ENCODE measurements at regions not wholly inside any gene's neighbourhood (a gene's known extent, or its start where the extent isn't known, plus 50 kb on each side); places are given as distances from the start of the nearest gene placed in this dataset.

DNA sequence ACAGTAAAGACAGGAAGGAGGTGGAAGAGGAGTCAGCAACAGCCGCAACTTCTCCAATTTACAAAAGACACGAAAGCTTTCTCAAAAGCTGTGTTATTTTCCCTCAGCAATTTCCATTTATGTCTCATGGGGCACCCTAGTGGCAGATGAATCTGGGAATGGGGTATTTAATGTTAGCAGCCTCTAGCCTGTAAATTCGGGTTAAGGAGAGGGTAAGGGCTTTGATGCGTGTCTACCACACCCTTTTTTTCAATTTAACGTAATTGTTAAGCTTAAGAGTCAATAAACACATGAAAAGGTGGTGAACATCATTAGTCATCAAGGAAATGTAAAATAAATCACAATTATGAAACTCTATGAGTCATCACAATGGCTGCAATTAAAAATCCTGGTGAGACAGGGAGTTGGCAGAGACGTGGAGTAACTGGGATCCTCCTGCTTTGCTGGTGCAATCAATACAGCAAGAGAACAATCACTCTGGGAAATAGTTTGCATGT, 986.4 kb downstream of the AACS start:
- Histone ChIP-seq H3K27me3 (ENCODE audit: insufficient read depth, low read depth, severe bottlenecking) (peaks cover 15% of the 10 kb centered on the region), H3K4me3 (ENCODE audit: low read depth, low read length) (no peak overlapping the region), H3K27ac (no peak overlapping the region), H3K36me3 (no peaks in the 10 kb centered on the region), H3K9me3 (ENCODE audit: severe bottlenecking) (no peaks in the 10 kb centered on the region)
- TF ChIP-seq, protein P1, sequence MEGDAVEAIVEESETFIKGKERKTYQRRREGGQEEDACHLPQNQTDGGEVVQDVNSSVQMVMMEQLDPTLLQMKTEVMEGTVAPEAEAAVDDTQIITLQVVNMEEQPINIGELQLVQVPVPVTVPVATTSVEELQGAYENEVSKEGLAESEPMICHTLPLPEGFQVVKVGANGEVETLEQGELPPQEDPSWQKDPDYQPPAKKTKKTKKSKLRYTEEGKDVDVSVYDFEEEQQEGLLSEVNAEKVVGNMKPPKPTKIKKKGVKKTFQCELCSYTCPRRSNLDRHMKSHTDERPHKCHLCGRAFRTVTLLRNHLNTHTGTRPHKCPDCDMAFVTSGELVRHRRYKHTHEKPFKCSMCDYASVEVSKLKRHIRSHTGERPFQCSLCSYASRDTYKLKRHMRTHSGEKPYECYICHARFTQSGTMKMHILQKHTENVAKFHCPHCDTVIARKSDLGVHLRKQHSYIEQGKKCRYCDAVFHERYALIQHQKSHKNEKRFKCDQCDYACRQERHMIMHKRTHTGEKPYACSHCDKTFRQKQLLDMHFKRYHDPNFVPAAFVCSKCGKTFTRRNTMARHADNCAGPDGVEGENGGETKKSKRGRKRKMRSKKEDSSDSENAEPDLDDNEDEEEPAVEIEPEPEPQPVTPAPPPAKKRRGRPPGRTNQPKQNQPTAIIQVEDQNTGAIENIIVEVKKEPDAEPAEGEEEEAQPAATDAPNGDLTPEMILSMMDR (IDR thresholded peaks at IDR 0.05; ENCODE audit: low read depth, low read length), result no peak
- DNase-seq, result no peak

DNA sequence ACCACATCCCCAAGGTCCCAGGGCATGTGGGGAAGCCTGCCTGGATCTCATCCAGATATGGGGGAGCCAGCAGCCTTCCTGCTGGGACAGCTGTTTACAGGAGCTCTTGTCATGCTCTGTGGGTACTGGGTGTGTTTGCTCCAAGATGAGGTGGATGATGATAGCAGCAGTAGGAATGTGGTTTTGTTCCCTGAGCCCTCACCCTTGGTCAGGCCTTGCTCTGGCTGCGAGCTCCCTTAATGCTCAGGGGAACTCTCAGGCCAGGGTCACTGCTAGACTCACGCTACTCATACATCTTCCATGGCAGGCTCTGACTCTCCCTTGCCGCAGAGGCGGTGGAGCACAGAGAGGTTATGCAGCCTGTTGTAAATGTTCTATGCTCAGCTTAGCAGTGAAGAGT, 990.3 kb downstream of the AACS start:
- TF ChIP-seq, protein P1 (IDR thresholded peaks at IDR 0.05; ENCODE audit: low read depth, low read length), result no peak
- Histone ChIP-seq H3K27me3 (ENCODE audit: insufficient read depth, low read depth, severe bottlenecking) (peaks cover 17% of the 10 kb centered on the region), H3K9me3 (ENCODE audit: severe bottlenecking) (no peaks in the 10 kb centered on the region), H3K4me3 (ENCODE audit: low read depth, low read length) (no peak overlapping the region), H3K36me3 (no peaks in the 10 kb centered on the region), H3K27ac (no peak overlapping the region)
- no peak for DNase-seq

DNA sequence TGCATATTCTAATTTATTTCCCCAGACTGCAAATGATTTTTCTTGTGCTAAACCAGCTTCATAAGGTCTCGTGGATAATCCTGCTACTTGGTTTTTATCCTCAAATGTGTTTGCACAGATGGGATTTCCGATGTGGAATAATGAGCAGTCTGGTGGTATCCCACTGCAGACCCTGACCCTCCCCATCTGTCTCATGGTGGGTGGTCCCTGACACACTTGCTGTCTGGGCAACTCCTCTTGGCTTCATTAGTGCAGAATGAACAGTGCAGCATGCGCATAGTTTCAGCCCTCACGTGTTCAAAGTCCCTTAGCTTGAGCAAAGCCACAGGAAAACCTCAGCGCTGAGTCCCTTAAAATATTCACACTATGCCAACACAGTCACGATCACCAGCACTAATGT, 996.5 kb downstream of the AACS start:
- Histone ChIP-seq H3K4me3 (ENCODE audit: low read depth, low read length) (no peak overlapping the region), H3K36me3 (no peaks in the 10 kb centered on the region), H3K27ac (no peak overlapping the region), H3K9me3 (ENCODE audit: severe bottlenecking) (no peaks in the 10 kb centered on the region), H3K27me3 (ENCODE audit: insufficient read depth, low read depth, severe bottlenecking) (peaks cover 6% of the 10 kb centered on the region)
- TF ChIP-seq, protein P1 (IDR thresholded peaks at IDR 0.05; ENCODE audit: low read depth, low read length), result no peak
- DNase-seq, result no peak

DNA sequence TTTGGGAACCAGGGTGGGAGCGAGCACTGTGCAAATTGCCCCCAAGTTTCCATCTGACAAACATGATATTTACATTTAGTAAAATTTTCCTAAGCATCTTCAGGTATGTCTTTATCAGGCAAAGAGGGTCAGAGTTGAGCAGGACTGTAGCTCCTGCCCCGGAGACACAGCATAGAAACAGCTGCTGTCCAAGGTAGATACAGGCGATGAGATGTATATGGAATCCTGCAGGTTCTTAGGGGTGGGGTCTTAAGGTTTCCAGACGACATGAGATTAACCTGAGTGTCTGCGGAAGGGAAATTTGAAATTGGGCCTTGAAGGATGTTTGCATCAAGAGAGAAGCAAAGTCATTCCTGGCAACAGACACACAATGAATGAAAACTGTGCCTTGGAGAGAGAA, 998.8 kb downstream of the AACS start:
- Histone ChIP-seq H3K36me3 (no peaks in the 10 kb centered on the region), H3K9me3 (ENCODE audit: severe bottlenecking) (no peaks in the 10 kb centered on the region), H3K4me3 (ENCODE audit: low read depth, low read length) (no peak overlapping the region), H3K27me3 (ENCODE audit: insufficient read depth, low read depth, severe bottlenecking) (peaks cover 6% of the 10 kb centered on the region), H3K27ac (no peak overlapping the region)
- DNase-seq, result no peak
- TF ChIP-seq, protein P1 (IDR thresholded peaks at IDR 0.05; ENCODE audit: low read depth, low read length), result no peak

DNA sequence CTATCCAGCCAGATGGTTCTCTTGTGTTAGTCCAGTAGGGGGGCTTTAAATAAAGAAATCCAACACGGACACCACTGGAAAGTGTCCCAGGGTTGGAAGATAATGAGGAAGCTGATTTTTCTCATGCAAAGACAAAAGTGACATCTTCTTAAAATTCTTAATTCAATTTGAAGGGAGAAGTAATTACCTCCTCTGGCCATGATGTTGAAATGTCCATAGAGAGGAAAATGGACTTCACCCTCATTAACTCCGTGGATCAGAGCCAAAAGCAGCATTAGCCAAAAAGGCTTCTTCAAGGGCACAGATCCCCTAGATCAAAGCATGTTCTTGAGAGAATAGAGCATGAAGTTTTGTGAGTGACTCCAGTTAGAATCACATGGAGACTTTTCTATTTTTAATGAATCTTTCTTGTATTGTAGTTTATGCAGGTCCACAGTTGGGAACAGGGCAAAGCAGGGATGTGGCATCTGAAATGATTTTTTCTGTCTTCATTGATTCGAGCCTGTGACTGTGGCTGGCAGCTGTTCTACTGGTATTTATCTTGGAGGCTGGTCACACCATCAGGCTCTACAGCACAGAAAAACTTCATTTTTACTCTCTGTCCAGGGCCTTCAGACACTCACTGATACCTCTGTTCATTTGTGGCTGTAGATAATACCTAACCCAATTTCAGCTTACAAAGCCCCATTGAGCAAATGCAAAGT, 1002.5 kb downstream of the AACS start:
- TF ChIP-seq, protein P1 (IDR thresholded peaks at IDR 0.05; ENCODE audit: low read depth, low read length), result no peak

More for the DNA sequence above, 1002.5 kb downstream of the AACS start:
- Histone ChIP-seq H3K27me3 (ENCODE audit: insufficient read depth, low read depth, severe bottlenecking) (no peaks in the 10 kb centered on the region), H3K27ac (no peak overlapping the region), H3K36me3 (no peaks in the 10 kb centered on the region), H3K4me3 (ENCODE audit: low read depth, low read length) (no peak overlapping the region), H3K9me3 (ENCODE audit: severe bottlenecking) (peaks cover 4% of the 10 kb centered on the region)
- no peak for DNase-seq
